ENCODE measurements at regions not wholly inside any gene's neighbourhood (a gene's known extent, or its start where the extent isn't known, plus 50 kb on each side); places are given as distances from the start of the nearest gene placed in this dataset.
"Not testable (repeated sequence)": the region's sequence is repeated elsewhere in the genome, so short reads cannot be mapped to it uniquely, and the experiment has no call there.

- no peak overlapping the region for H2AFZ ChIP-seq (ENCODE audit: low read length)
- TF ChIP-seq EZH2phosphoT487 (IDR thresholded peaks at IDR 0.05; ENCODE audit: borderline replicate concordance, low read length) (no peak), CTCF (conservative IDR thresholded peaks at IDR 0.05; ENCODE audit: low read depth, low read length) (no peak), EZH2 (IDR thresholded peaks at IDR 0.05; ENCODE audit: low read length, unreplicated experiment) (no peak)
- peaks cover under 1% of the 10 kb centered on the region; the same call in 1 of the 2 replicates for H3K4me1 ChIP-seq (ENCODE audit: insufficient read depth, low read length)
- no peak overlapping the region for H3K9ac ChIP-seq (ENCODE audit: low read length)
- BruUV-seq (replicated peaks): no TSS peak
- peaks cover 7% of the 10 kb centered on the region for H3K36me3 ChIP-seq (ENCODE audit: low read depth, low read length)
- no peaks in the 10 kb centered on the region for H3K9me3 ChIP-seq (ENCODE audit: low read length)
- ChIA-PET CTCF (interaction anchor here (0.7 kb wide), 1 partner anchor 167 kb away, joined by 3 read pairs; no protein-coding TSS in a partner anchor), POLR2A (ENCODE audit: unreplicated experiment) (no interaction called here)
- H3K9me2 ChIP-seq (replicated peaks; ENCODE audit: low read length): no peaks in the 10 kb centered on the region
- ATAC-seq (no peak), DNase-seq (no peak)
- no peak overlapping the region for H3K4me2 ChIP-seq (ENCODE audit: low read length)
- H3K4me3 ChIP-seq (ENCODE audit: low read length): no peak overlapping the region
- no peaks in the 10 kb centered on the region for H3K27me3 ChIP-seq (ENCODE audit: low read length)
- no peaks in the 10 kb centered on the region for H3K79me2 ChIP-seq (ENCODE audit: low read length)
- H3F3A ChIP-seq (ENCODE audit: low read length, unreplicated experiment): no peaks in the 10 kb centered on the region
- intact Hi-C loops (cut with micrococcal nuclease): no loop called here
- H3K27ac ChIP-seq (ENCODE audit: low read length): no peak overlapping the region
- H4K20me1 ChIP-seq (ENCODE audit: low read length): no peaks in the 10 kb centered on the region
These were observed 59.0 kb downstream of the PTPRS start for GRCh38 chr19:5281588-5281987.

- H3F3A ChIP-seq (ENCODE audit: low read length, unreplicated experiment); H3K9me2 ChIP-seq (replicated peaks; ENCODE audit: low read length); H3K27ac ChIP-seq (ENCODE audit: low read length); intact Hi-C loops (cut with micrococcal nuclease); ATAC-seq; H3K27me3 ChIP-seq (ENCODE audit: low read length); H3K9ac ChIP-seq (ENCODE audit: low read length); DNase-seq; CTCF ChIA-PET; H3K36me3 ChIP-seq (ENCODE audit: low read depth, low read length); H3K4me3 ChIP-seq (ENCODE audit: low read length); H4K20me1 ChIP-seq (ENCODE audit: low read length); H3K9me3 ChIP-seq (ENCODE audit: low read length); H3K4me1 ChIP-seq (ENCODE audit: insufficient read depth, low read length); H3K4me2 ChIP-seq (ENCODE audit: low read length); POLR2A ChIA-PET (ENCODE audit: unreplicated experiment); H2AFZ ChIP-seq (ENCODE audit: low read length); H3K79me2 ChIP-seq (ENCODE audit: low read length); BruUV-seq (replicated peaks): not testable (repeated sequence)
These were observed 64.9 kb downstream of the PTPRS start for GRCh38 chr19:5275668-5276067.

- intact Hi-C loops (cut with micrococcal nuclease): no loop called here
- Histone ChIP-seq H3K9me3 (ENCODE audit: low read length) (no peaks in the 10 kb centered on the region), H3K79me2 (ENCODE audit: low read length) (no peaks in the 10 kb centered on the region), H3K4me3 (ENCODE audit: low read length) (no peak overlapping the region), H3K27ac (ENCODE audit: low read length) (no peak overlapping the region), H4K20me1 (ENCODE audit: low read length) (no peaks in the 10 kb centered on the region), H3K9ac (ENCODE audit: low read length) (no peak overlapping the region), H3K9me2 (replicated peaks; ENCODE audit: low read length) (no peaks in the 10 kb centered on the region), H3K27me3 (ENCODE audit: low read length) (no peaks in the 10 kb centered on the region), H2AFZ (ENCODE audit: low read length) (no peak overlapping the region), H3K4me2 (ENCODE audit: low read length) (no peak overlapping the region), H3F3A (ENCODE audit: low read length, unreplicated experiment) (no peaks in the 10 kb centered on the region), H3K36me3 (ENCODE audit: low read depth, low read length) (peaks cover 5% of the 10 kb centered on the region; the same call in 1 of the 2 replicates), H3K4me1 (ENCODE audit: insufficient read depth, low read length) (no peaks in the 10 kb centered on the region)
- ATAC-seq (no peak), DNase-seq (no peak)
- TF ChIP-seq CTCF (conservative IDR thresholded peaks at IDR 0.05; ENCODE audit: low read depth, low read length): no peak
- no TSS peak for BruUV-seq (replicated peaks)
- ChIA-PET CTCF (no interaction called here), POLR2A (ENCODE audit: unreplicated experiment) (no interaction called here)
These were observed 66.8 kb downstream of the PTPRS start for GRCh38 chr19:5273782-5274181.

All from PC-3 (cell line).